ENCODE measurements at regions not wholly inside any gene's neighbourhood (a gene's known extent, or its start where the extent isn't known, plus 50 kb on each side); places are given as distances from the start of the nearest gene placed in this dataset.
"Not testable (repeated sequence)": the region's sequence is repeated elsewhere in the genome, so short reads cannot be mapped to it uniquely, and the experiment has no call there.

DNA sequence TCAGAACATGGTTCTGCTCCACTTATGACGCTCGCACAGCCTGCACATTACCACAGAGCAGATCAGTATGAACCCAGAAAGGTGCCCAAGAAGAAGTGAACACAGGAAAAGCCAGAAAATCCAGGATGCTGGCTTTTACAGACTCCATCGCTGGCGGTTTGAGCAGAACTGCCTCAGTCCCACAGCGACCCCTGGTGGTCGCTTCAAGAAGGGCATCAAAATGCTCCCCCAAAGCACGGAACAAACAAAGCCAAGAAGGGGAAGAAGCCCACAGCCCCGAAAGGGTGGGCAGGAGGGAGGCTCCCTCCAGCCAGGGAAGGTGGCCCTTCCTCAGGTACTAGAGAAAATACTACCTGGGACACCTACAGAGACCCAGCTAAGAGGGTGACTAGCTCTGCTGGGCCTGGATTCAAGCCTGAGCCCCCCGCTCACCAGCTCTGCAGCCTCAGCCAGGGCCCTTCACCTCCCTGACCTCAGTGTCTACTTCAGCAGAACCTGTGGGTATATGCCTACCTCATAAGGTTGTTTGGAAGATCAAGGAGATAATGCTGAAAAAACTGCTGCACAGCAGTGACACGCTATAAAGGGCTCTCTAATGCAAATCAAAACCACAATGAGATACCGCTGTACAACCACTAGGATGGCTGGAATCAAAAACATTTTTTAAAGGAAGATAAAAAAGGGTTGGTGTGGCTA is 98.1 kb downstream of the NCOR2 start:
- Mint-ChIP-seq H3K27ac (peak overlapping the region; percentile 20), H3K27me3 (no peaks in the 10 kb centered on the region)

GRCh38 chr12:124467549-124467948 is 99.9 kb downstream of the NCOR2 start:
- Mint-ChIP-seq H3K27ac (peak overlapping the region; percentile 59), H3K4me1 (peaks cover 43 to 53% of the 10 kb centered on the region in 2 donors), H3K9me3 (peaks cover 16 to 22% of the 10 kb centered on the region in 2 donors), H3K36me3 (peaks cover 73 to 92% of the 10 kb centered on the region in 2 donors), H3K4me3 (peak overlapping the region in 1 of 2 donors; percentile 52)
- not testable (repeated sequence) for ATAC-seq (replicated peaks); DNase-seq; H3K27me3 Mint-ChIP-seq

More for the DNA sequence above, 98.1 kb downstream of the NCOR2 start:
- Mint-ChIP-seq H3K9me3 (peaks cover 22 to 28% of the 10 kb centered on the region in 2 donors), H3K4me1 (peaks cover 40 to 52% of the 10 kb centered on the region in 2 donors), H3K36me3 (peaks cover 75 to 93% of the 10 kb centered on the region in 2 donors), H3K4me3 (no peak overlapping the region)
- no peak for DNase-seq
- no peak for ATAC-seq (replicated peaks)

GRCh38 chr12:124466216-124467128 is 100.9 kb downstream of the NCOR2 start:
- peaks cover 71 to 90% of the 10 kb centered on the region in 2 donors for H3K36me3 Mint-ChIP-seq

DNA sequence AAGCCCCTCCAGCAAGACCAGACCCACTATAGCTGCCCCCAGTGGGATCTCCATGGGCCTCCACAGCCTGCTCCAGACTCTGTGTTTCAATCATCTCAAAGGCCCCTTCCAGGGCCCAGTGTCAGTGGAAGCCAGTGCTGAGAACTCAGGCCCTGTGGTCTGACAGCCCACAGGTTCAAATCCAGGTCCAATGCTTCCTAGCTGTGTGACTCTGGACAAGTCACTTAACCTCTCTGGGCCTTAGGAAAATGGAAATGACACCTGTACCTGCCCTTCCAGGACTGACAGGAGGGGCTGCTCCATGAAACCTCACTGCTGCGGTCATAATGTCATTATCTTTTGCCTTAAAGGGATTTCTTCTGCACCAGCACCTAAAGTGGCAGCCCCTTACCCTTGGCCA is 101.9 kb downstream of the NCOR2 start:
- ATAC-seq (replicated peaks) (no peak), DNase-seq (no peak)
- Mint-ChIP-seq H3K36me3 (peaks cover 67 to 91% of the 10 kb centered on the region in 2 donors), H3K4me1 (peaks cover 43 to 63% of the 10 kb centered on the region in 2 donors), H3K4me3 (peak overlapping the region; percentile 67 to 70), H3K27me3 (no peaks in the 10 kb centered on the region), H3K9me3 (peaks cover 16 to 22% of the 10 kb centered on the region in 2 donors), H3K27ac (peak overlapping the region; percentile 25)

More at GRCh38 chr12:124466216-124467128, 100.9 kb downstream of the NCOR2 start:
- Mint-ChIP-seq H3K4me1 (peaks cover 44 to 61% of the 10 kb centered on the region in 2 donors), H3K4me3 (peak overlapping the region; percentile 67 to 70), H3K27ac (peak overlapping the region; percentile 94), H3K27me3 (no peaks in the 10 kb centered on the region), H3K9me3 (peaks cover 16 to 22% of the 10 kb centered on the region in 2 donors)
- ATAC-seq (replicated peaks) (peak; percentile 98), DNase-seq (peak; percentile 86)

- no peaks in the 10 kb centered on the region for H3K27me3 Mint-ChIP-seq
- H3K4me1 Mint-ChIP-seq: peaks cover 45 to 62% of the 10 kb centered on the region in 2 donors
- ATAC-seq (replicated peaks) (no peak), DNase-seq (no peak)
- peaks cover 66 to 91% of the 10 kb centered on the region in 2 donors for H3K36me3 Mint-ChIP-seq
- peaks cover 16 to 18% of the 10 kb centered on the region in 2 donors for H3K9me3 Mint-ChIP-seq
- peak overlapping the region in 1 of 2 donors; percentile 56 for H3K4me3 Mint-ChIP-seq
- H3K27ac Mint-ChIP-seq: peak overlapping the region; percentile 67
These were observed 102.6 kb downstream of the NCOR2 start for GRCh38 chr12:124464830-124465229.

DNA sequence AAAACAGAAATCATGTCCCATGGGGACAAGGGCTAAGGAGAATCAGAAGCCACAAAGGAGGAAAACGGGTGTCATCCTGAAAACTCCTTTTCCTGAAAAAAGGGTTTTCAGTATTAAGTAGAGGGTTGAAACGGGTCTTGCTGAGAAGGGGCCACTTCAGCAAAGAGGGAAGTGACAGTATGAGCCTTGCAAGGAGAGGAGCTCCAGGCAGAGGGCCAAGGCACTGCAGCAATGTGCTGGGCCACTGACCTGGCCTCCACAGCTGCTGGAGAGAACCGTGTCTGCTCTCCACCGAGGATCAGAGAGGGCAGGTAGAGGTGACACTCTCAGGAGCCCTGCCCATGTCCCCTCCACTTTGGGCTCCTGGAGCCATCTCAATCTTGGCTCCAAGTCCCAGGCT is 103.3 kb downstream of the NCOR2 start:
- no peak for DNase-seq
- H3K4me1 Mint-ChIP-seq: peaks cover 50 to 62% of the 10 kb centered on the region in 2 donors
- peaks cover 13 to 18% of the 10 kb centered on the region in 2 donors for H3K9me3 Mint-ChIP-seq
- H3K36me3 Mint-ChIP-seq: peaks cover 66 to 91% of the 10 kb centered on the region in 2 donors
- H3K27ac Mint-ChIP-seq: no peak overlapping the region
- H3K27me3 Mint-ChIP-seq: no peaks in the 10 kb centered on the region
- no peak overlapping the region for H3K4me3 Mint-ChIP-seq
- no peak for ATAC-seq (replicated peaks)

- H3K4me1 Mint-ChIP-seq: peaks cover 53 to 65% of the 10 kb centered on the region in 2 donors
- DNase-seq (no peak), ATAC-seq (replicated peaks) (no peak)
- H3K27ac Mint-ChIP-seq: no peak overlapping the region
- no peaks in the 10 kb centered on the region for H3K27me3 Mint-ChIP-seq
- H3K36me3 Mint-ChIP-seq: peaks cover 69 to 91% of the 10 kb centered on the region in 2 donors
- no peak overlapping the region for H3K4me3 Mint-ChIP-seq
- H3K9me3 Mint-ChIP-seq: peaks cover 9 to 19% of the 10 kb centered on the region in 2 donors
These were observed 104.0 kb downstream of the NCOR2 start for GRCh38 chr12:124463341-124463921.

GRCh38 chr12:124462750-124463149 is 104.7 kb downstream of the NCOR2 start:
- Mint-ChIP-seq H3K36me3 (peaks cover 73 to 91% of the 10 kb centered on the region in 2 donors), H3K4me3 (no peak overlapping the region), H3K27ac (peak overlapping the region; percentile 6), H3K9me3 (peaks cover 9 to 19% of the 10 kb centered on the region in 2 donors), H3K4me1 (peaks cover 60 to 71% of the 10 kb centered on the region in 2 donors), H3K27me3 (no peaks in the 10 kb centered on the region)
- DNase-seq: no peak
- ATAC-seq (replicated peaks): no peak

DNA sequence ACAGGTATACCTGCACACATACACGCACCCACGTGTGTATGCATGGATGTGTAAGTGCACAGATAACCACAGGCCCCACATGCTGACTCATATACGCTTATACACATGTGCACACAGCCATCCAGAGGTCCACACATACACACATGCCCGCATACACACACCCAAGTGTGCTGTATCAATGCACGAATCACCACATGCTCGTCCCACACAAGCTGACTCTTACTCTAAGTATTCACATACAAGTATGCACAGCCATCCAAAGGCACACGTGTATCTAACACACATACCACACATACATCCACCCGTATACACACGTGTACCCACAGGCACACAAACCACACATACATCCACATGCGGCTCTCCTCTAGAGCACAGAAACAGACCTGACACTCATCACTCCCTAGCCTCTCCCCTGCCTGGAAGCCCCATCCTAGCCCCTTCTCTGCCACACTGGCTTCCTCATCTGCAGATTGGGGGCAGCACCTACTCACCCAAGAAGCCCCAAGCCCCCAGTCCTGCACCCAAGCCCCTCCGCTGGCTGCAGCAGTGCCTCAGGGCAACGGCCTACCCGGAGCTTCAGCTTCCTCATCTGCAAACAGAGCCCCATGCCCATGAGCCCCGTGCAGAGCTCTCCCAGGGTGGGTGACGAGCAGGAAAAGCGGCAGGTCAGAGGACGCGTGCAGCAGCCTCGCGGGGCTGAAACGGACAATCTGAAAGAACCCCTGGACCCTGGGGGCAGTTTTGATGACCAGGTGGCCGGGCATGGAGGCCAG is 105.4 kb downstream of the NCOR2 start:
- H3K27ac Mint-ChIP-seq: peak overlapping the region; percentile 15
- H3K36me3 Mint-ChIP-seq: peaks cover 74 to 88% of the 10 kb centered on the region in 2 donors
- DNase-seq (no peak), ATAC-seq (replicated peaks) (no peak)
- H3K9me3 Mint-ChIP-seq: peaks cover 4 to 17% of the 10 kb centered on the region in 2 donors
- H3K4me1 Mint-ChIP-seq: peaks cover 58 to 71% of the 10 kb centered on the region in 2 donors
- H3K27me3 Mint-ChIP-seq: no peaks in the 10 kb centered on the region
- H3K4me3 Mint-ChIP-seq: no peak overlapping the region

DNA sequence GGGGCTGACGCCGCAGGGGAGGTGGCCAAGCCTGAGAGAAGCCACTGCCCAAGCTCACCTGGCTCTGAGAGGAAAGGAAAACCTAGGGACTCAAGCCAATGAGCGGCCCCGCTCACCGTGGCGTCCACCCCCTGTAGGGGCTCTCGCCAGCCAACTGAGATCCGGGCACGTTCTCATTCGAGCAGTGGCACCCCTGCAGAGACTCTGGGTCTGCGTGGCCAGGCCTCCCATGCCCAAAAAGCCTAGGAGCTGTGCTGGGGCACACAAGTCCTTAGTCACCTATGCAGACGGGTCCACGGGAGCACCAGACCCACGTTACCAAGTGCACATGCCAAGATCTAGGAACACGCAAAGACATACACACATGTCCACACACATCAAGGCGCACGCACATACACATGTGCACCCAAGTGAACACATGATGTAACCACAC is 106.2 kb downstream of the NCOR2 start:
- no peak overlapping the region for H3K27ac Mint-ChIP-seq
- peaks cover 4 to 16% of the 10 kb centered on the region in 2 donors for H3K9me3 Mint-ChIP-seq
- DNase-seq (no peak), ATAC-seq (replicated peaks) (no peak)
- peaks cover 68 to 84% of the 10 kb centered on the region in 2 donors for H3K36me3 Mint-ChIP-seq
- H3K27me3 Mint-ChIP-seq: no peaks in the 10 kb centered on the region
- H3K4me1 Mint-ChIP-seq: peaks cover 54 to 69% of the 10 kb centered on the region in 2 donors
- H3K4me3 Mint-ChIP-seq: no peak overlapping the region

GRCh38 chr12:124460771-124461170 is 106.6 kb downstream of the NCOR2 start:
- ATAC-seq (replicated peaks) (no peak), DNase-seq (no peak)
- Mint-ChIP-seq H3K4me1 (peaks cover 54 to 69% of the 10 kb centered on the region in 2 donors), H3K36me3 (peaks cover 68 to 83% of the 10 kb centered on the region in 2 donors), H3K9me3 (peaks cover 4 to 16% of the 10 kb centered on the region in 2 donors), H3K27ac (peak overlapping the region; percentile 56), H3K27me3 (no peaks in the 10 kb centered on the region), H3K4me3 (no peak overlapping the region)

DNA sequence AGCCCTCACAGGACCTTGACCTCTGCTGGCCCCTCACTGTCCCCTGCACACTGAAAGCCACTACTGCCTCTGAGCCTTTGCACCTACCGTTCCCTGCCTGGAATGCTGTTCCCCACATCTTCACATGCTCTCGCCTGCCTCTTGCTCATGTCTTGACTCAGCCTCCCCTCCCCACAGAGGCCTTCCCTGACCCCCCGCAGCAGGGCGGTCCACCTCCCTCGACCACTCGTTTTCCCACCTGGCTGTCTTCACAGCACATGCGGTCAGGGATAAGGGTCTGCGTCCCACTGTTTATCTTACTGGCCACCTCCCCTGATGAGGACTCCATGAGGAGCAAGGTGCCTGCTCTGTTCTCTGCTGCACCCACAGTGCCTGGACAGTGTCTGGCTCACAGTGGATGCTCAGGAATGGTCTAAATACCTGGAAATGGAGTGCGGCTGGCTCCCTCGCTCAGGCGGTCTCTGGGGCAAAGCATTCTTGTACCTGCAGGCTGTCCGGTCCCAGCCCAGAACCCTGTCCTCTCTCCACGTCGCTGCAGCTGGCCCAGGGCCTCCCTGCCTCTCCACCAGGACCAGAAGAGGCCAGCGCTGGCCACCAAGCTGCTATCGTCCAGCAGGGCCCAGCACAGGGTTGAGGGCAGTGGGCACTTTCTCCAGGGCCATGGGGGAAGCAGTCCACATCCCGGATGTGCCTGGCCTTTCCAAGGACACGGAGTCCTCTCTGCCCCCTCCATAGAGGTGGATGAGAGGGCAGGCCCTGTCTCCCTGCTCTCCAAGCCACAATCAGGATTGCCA is 107.4 kb downstream of the NCOR2 start:
- DNase-seq: no peak
- Mint-ChIP-seq H3K4me3 (peak overlapping the region; percentile 5 to 18), H3K9me3 (peaks cover 4 to 16% of the 10 kb centered on the region in 2 donors), H3K27ac (peak overlapping the region; percentile 81), H3K36me3 (peaks cover 65 to 78% of the 10 kb centered on the region in 2 donors), H3K27me3 (no peaks in the 10 kb centered on the region), H3K4me1 (peaks cover 51 to 71% of the 10 kb centered on the region in 2 donors)
- no peak for ATAC-seq (replicated peaks)
